22Rv1 (cell line): ENCODE measurements at regions not wholly inside any gene's neighbourhood (a gene's known extent, or its start where the extent isn't known, plus 50 kb on each side); places are given as distances from the start of the nearest gene placed in this dataset.
"Not testable (repeated sequence)": the region's sequence is repeated elsewhere in the genome, so short reads cannot be mapped to it uniquely, and the experiment has no call there.

Experiments used
- H3K27ac ChIP-seq: fragments of 450-650 bp; 2 replicates; pipeline ENCODE4 v1.5.1; 2017
- ZFX ChIP-seq: fragments of 450-650 bp; IDR thresholded peaks from 2 replicates; pipeline ENCODE4 v1.6.1; 2017; ENCODE audit warnings: antibody characterized with exemption, borderline replicate concordance
- TF ChIP-seq, protein P1 (sequence below): fragments of 450-650 bp; IDR thresholded peaks from 2 replicates; pipeline ENCODE4 v1.5.1; 2017; ENCODE audit warnings: mild to moderate bottlenecking

DNA sequence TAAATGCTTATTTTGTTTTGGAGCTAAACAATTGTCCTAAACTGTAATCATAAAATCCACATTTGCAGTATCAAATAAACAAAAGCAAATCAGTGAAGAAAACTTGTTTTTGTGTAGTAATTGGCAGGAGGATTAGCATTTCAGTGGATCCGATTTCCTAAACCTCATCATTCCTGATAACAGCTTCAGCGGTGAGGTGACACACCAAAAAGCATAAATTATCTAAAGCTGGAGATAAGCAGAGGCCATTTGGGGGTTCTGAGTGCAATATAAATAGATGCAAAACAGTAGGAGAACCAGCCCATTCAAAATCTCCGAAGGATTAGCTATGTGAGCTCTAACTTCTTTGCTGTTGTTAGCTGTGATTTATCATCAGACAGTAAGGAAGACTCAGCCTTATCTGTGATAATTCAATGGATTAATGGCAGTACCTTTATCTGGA, 235.8 kb downstream of the EPHA7 start:
- TF ChIP-seq, protein P1, sequence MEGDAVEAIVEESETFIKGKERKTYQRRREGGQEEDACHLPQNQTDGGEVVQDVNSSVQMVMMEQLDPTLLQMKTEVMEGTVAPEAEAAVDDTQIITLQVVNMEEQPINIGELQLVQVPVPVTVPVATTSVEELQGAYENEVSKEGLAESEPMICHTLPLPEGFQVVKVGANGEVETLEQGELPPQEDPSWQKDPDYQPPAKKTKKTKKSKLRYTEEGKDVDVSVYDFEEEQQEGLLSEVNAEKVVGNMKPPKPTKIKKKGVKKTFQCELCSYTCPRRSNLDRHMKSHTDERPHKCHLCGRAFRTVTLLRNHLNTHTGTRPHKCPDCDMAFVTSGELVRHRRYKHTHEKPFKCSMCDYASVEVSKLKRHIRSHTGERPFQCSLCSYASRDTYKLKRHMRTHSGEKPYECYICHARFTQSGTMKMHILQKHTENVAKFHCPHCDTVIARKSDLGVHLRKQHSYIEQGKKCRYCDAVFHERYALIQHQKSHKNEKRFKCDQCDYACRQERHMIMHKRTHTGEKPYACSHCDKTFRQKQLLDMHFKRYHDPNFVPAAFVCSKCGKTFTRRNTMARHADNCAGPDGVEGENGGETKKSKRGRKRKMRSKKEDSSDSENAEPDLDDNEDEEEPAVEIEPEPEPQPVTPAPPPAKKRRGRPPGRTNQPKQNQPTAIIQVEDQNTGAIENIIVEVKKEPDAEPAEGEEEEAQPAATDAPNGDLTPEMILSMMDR = no peak
- no peak for TF ChIP-seq ZFX
- no peak overlapping the region for H3K27ac ChIP-seq

DNA sequence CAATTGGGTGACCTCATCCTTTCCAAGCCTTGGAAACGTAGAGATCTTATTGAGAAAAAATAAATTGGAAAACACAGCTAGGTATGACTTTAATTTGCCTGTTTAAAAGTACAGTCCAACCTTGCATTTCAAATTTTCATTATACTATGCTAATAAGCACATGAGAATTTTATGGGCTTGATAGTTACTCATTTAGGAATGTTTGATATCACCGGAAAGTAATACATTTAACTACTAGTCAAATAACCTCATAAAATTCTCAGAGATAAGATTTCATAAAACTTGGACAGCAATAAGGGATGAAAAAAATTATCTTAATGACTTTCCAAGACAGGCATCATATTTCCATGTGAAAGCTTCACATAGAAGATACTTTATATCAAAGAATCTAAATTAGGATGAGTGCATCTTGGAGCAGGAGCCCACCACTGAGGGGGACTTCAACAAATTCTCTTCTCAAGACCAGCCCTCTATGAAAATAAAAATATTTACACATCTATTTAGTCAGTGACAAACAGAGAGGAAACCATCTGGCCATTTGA, 236.3 kb downstream of the EPHA7 start:
- TF ChIP-seq ZFX = no peak
- TF ChIP-seq, protein P1 = no peak
- H3K27ac ChIP-seq = no peak overlapping the region

DNA sequence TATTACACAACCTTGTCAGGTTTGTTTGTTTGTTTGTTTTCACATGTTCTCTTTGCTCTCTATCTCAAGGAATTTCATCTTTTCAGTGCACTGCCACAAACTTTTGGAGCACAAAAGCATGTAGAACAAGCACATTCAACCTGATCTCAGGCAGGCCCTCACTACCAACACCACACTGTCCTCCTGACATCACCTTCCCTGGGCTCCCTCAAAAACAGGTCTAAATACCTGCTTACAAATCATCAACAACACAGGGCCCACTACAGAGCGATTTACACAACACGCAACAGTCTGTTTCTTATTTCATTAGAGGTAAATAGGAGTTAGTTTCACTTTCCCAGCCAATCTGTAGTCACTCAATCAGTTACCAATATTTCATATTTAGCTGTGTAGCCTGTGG, 241.4 kb downstream of the EPHA7 start:
- no peak for TF ChIP-seq ZFX
- TF ChIP-seq, protein P1 = no peak

DNA sequence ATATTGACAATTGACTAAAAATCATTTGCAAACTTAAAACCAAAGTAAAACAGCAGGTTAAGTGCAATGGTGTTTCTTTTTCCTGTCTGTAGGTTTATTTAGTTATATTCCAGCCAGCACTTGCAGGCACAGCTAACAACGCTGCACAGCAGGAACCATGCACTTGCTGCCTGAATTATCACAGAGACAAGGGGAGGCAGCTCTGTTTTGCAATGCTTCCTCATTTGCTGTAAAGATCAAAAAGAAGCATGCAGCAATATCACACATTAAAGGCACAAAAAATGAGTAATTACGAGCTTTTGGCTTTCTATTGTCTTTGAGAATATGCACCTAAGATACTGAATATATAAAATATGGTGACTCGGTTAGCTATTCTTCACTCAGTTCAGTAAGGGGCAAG, 241.9 kb downstream of the EPHA7 start:
- H3K27ac ChIP-seq = no peak overlapping the region
- TF ChIP-seq, protein P1 = no peak
- no peak for TF ChIP-seq ZFX

More for the DNA sequence above, 241.4 kb downstream of the EPHA7 start:
- H3K27ac ChIP-seq = no peak overlapping the region

DNA sequence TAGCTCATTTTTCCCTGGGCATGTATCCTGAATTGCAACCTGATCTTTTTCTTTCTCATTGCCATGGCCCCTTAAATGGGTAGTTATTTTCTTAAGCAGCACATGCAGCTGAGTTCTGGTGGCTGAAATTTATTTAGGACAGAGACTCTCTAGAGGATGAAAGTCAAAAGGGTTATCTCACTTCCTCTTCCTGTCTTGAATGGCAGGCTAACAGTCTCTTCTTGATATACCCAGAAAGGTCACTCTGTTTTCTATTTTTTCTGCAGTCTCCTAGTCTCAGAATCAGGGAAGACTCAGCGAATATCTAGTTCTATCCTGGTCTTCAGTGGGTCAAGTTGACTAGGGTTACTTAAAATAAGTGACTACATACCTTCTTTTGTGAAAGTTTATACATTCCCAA, 243.3 kb downstream of the EPHA7 start:
- TF ChIP-seq, protein P1 = no peak
- TF ChIP-seq ZFX = no peak
- H3K27ac ChIP-seq = no peak overlapping the region

DNA sequence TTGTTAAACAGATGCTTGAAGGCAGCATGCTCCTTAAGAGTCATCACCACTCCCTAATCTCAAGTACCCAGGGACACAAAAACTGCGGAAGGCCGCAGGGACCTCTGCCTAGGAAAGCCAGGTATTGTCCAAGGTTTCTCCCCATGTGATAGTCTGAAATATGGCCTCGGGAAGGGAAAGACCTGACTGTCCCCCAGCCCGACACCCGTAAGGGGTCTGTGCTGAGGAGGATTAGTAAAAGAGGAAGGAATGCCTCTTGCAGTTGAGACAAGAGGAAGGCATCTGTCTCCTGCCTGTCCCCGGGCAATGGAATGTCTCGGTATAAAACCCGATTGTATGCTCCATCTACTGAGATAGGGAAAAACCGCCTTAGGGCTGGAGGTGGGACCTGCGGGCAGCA, 245.8 kb downstream of the EPHA7 start:
- H3K27ac ChIP-seq = not testable (repeated sequence)

DNA sequence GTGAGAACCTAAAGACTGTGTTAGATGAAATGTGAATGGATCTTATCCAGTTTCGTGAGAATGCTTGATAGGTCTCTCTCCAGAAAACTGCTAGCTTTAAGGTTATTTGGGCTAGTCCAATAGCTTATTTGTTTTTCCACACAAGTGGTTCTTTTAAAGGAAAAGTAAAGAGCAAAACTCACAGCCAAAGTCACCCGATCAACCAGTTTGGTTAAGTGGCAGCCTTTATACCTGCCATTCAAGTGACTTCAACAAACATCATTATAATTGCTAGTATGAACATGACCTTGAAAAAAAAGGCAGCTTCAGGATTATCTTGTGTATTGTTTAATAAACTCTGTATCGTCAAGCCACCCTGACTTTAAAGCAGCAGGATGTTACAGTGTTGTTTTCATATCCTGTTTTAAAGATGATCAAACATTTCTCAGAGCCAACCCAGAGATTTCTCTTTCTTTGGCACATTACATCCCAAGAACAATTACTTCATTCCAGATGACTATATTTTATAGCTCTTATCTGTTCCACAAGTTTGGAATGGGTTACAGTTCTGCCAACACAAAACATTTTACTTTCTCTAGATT, 253.4 kb downstream of the EPHA7 start:
- TF ChIP-seq, protein P1 = no peak
- no peak for TF ChIP-seq ZFX
- no peak overlapping the region for H3K27ac ChIP-seq

DNA sequence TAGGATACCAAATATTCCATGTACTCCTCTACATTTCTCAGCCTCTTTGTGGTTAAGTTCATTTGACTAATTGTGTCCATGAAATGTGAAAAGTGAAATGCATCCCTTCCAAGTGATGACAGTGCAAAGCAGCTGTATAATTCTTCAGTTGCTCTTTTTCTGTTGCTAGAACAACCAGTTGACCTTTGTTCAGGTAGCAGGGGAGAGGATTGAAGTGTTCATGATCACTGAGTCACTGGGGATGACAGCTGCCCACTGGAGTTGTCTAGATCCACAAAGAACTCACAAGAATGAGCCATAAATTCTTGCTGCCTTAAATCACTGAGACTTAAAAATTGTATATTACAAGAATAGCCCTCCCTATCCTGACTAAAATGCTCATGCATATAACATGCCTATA, 254.6 kb downstream of the EPHA7 start:
- H3K27ac ChIP-seq = no peak overlapping the region
- TF ChIP-seq, protein P1 = no peak
- no peak for TF ChIP-seq ZFX
